ENCODE measurements at regions not wholly inside any gene's neighbourhood (a gene's known extent, or its start where the extent isn't known, plus 50 kb on each side); places are given as distances from the start of the nearest gene placed in this dataset.

- Mint-ChIP-seq H3K27me3 (ENCODE audit: low read depth in 2 of 2) (peaks cover 17 to 36% of the 10 kb centered on the region in 2 donors), H3K4me3 (no peak overlapping the region), H3K4me1 (peaks cover 25% of the 10 kb centered on the region in 2 donors), H3K36me3 (no peaks in the 10 kb centered on the region), H3K27ac (no peak overlapping the region), H3K9me3 (no peaks in the 10 kb centered on the region)
- Histone ChIP-seq H3K4me1 (ENCODE audit: control insufficient read depth, insufficient read depth, low read length) (peaks cover 19% of the 10 kb centered on the region), H3K4me3 (ENCODE audit: low read length) (no peak overlapping the region), H3K27ac (ENCODE audit: low read length) (no peak overlapping the region), H3K27me3 (ENCODE audit: control insufficient read depth, insufficient read depth, low read length) (no peaks in the 10 kb centered on the region), H3K9me3 (ENCODE audit: control insufficient read depth, insufficient read depth, low read length) (no peaks in the 10 kb centered on the region), H3K36me3 (ENCODE audit: control insufficient read depth, insufficient read depth, low read length) (no peaks in the 10 kb centered on the region)
- DNase-seq (no peak), ATAC-seq (no peak)
- TF ChIP-seq CTCF (IDR thresholded peaks at IDR 0.05): no peak
- WGBS (ENCODE audit: insufficient coverage): 92% methylated on average over 11 of the region's 13 CpGs
- intact Hi-C loops (cut with micrococcal nuclease): no loop called here
Measured at GRCh38 chr3:194772241-194773000, 86.7 kb downstream of the FAM43A start.

DNA sequence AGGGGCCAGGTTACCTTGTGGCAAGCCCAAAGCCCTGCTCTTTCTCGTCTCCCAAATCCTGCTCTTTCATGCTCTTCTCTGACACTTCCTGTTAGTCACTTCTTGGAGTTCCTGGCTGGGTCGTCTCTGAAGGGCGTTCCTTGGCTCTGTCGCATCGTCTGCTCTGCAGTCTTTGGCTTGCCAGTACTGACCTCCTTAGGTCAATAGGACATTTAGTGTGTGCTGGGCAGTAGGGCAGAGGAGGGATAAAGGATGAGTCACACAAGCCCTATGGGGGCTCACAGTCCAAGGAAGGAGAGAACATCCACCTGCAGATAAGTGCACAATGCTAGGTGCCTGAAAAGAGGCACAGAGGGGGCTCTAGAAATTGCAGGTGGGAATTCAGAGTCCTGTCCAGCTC lies 87.5 kb downstream of the FAM43A start:
- WGBS (ENCODE audit: insufficient coverage): 80% methylated on average over 5 of the region's 5 CpGs
- Histone ChIP-seq H3K27ac (ENCODE audit: low read length) (no peak overlapping the region), H3K27me3 (ENCODE audit: control insufficient read depth, insufficient read depth, low read length) (no peaks in the 10 kb centered on the region), H3K36me3 (ENCODE audit: control insufficient read depth, insufficient read depth, low read length) (no peaks in the 10 kb centered on the region), H3K4me3 (ENCODE audit: low read length) (no peak overlapping the region), H3K4me1 (ENCODE audit: control insufficient read depth, insufficient read depth, low read length) (peaks cover 11% of the 10 kb centered on the region), H3K9me3 (ENCODE audit: control insufficient read depth, insufficient read depth, low read length) (no peaks in the 10 kb centered on the region)
- ATAC-seq: no peak
- Mint-ChIP-seq H3K27me3 (ENCODE audit: low read depth in 2 of 2) (peaks cover 20 to 41% of the 10 kb centered on the region in 2 donors), H3K9me3 (no peaks in the 10 kb centered on the region), H3K36me3 (no peaks in the 10 kb centered on the region), H3K4me1 (peaks cover 17% of the 10 kb centered on the region in 2 donors), H3K27ac (no peak overlapping the region), H3K4me3 (no peak overlapping the region)
- DNase-seq: no peak
- no peak for TF ChIP-seq CTCF (IDR thresholded peaks at IDR 0.05)
- intact Hi-C loops (cut with micrococcal nuclease): no loop called here

GRCh38 chr3:194773771-194774455 lies 88.2 kb downstream of the FAM43A start:
- ATAC-seq (no peak), DNase-seq (no peak)
- H3K27me3 Mint-ChIP-seq (ENCODE audit: low read depth in 2 of 2): peaks cover 23 to 41% of the 10 kb centered on the region in 2 donors
- no peak for TF ChIP-seq CTCF (IDR thresholded peaks at IDR 0.05)
- H3K4me3 Mint-ChIP-seq: no peak overlapping the region
- H3K4me3 ChIP-seq (ENCODE audit: low read length): no peak overlapping the region
- peaks cover 4% of the 10 kb centered on the region for H3K4me1 ChIP-seq (ENCODE audit: control insufficient read depth, insufficient read depth, low read length)
- WGBS (ENCODE audit: insufficient coverage): 91% methylated on average over 5 of the region's 5 CpGs
- H3K9me3 ChIP-seq (ENCODE audit: control insufficient read depth, insufficient read depth, low read length): no peaks in the 10 kb centered on the region
- H3K9me3 Mint-ChIP-seq: no peaks in the 10 kb centered on the region
- H3K4me1 Mint-ChIP-seq: peaks cover 10% of the 10 kb centered on the region in 2 donors
- intact Hi-C loops (cut with micrococcal nuclease): no loop called here
- H3K27ac ChIP-seq (ENCODE audit: low read length): no peak overlapping the region
- no peaks in the 10 kb centered on the region for H3K27me3 ChIP-seq (ENCODE audit: control insufficient read depth, insufficient read depth, low read length)
- H3K36me3 Mint-ChIP-seq: no peaks in the 10 kb centered on the region
- no peaks in the 10 kb centered on the region for H3K36me3 ChIP-seq (ENCODE audit: control insufficient read depth, insufficient read depth, low read length)
- no peak overlapping the region for H3K27ac Mint-ChIP-seq
